Smooth muscle cell (in vitro differentiated cells): ENCODE measurements at regions not wholly inside any gene's neighbourhood (a gene's known extent, or its start where the extent isn't known, plus 50 kb on each side); places are given as distances from the start of the nearest gene placed in this dataset.

ENCODE experiments used
- DNase-seq: peaks from one replicate; lab custom pipeline; 2025; ENCODE audit not compliant: unreplicated experiment; lab: John Stamatoyannopoulos, UW
- H2AFZ ChIP-seq: fragments of 200-600 bp; sonication (generic); 2 replicates; pipeline ENCODE4 v1.6.0; 2016; ENCODE audit warnings: antibody characterized with exemption, low read depth, mild to moderate bottlenecking
- H3F3A ChIP-seq: fragments of 200-600 bp; sonication (generic); 2 replicates; pipeline ENCODE4 v1.6.0; 2017; ENCODE audit warnings: antibody characterized with exemption, low read depth
- H3K27ac ChIP-seq: fragments of 200-600 bp; sonication (generic); 2 replicates; pipeline ENCODE4 v1.5.1; 2016; ENCODE audit warnings: low read depth, mild to moderate bottlenecking
- H3K27me3 ChIP-seq: fragments of 200-600 bp; sonication (generic); 2 replicates; pipeline ENCODE4 v1.6.1; 2016; ENCODE audit warnings: low read depth, mild to moderate bottlenecking
- H3K36me3 ChIP-seq: fragments of 200-600 bp; sonication (generic); 2 replicates; pipeline ENCODE4 v1.5.1; 2016; ENCODE audit warnings: low read depth
- H3K4me1 ChIP-seq: fragments of 200-600 bp; sonication (generic); 2 replicates; pipeline ENCODE4 v1.5.1; 2016; ENCODE audit warnings: low read depth
- H3K4me2 ChIP-seq: fragments of 200-600 bp; sonication (generic); 2 replicates; pipeline ENCODE4 v1.6.0; 2016; ENCODE audit warnings: mild to moderate bottlenecking
- H3K4me3 ChIP-seq: fragments of 200-600 bp; sonication (generic); 2 replicates; pipeline ENCODE4 v1.5.1; 2016; ENCODE audit warnings: mild to moderate bottlenecking
- H3K79me2 ChIP-seq: fragments of 200-600 bp; sonication (generic); 2 replicates; pipeline ENCODE4 v1.6.0; 2016; ENCODE audit warnings: low read depth, mild to moderate bottlenecking
- H3K9ac ChIP-seq: fragments of 200-600 bp; sonication (generic); 2 replicates; pipeline ENCODE4 v1.6.0; 2016; ENCODE audit warnings: low read depth
- H3K9me3 ChIP-seq: fragments of 200-600 bp; sonication (generic); replicated peaks from 2 replicates; pipeline ENCODE4 v1.5.1; 2016; ENCODE audit warnings: low read depth
- H4K20me1 ChIP-seq: fragments of 200-600 bp; sonication (generic); 2 replicates; pipeline ENCODE4 v1.6.0; 2016; ENCODE audit warnings: low read depth
- CTCF ChIP-seq: fragments of 200-600 bp; sonication (generic); IDR thresholded peaks from 2 replicates; pipeline ENCODE4 v1.5.1; 2017; ENCODE audit warnings: borderline replicate concordance, mild to moderate bottlenecking, antibody characterized with exemption; ENCODE audit not compliant: insufficient read depth, poor library complexity, severe bottlenecking
- WGBS: methylation state at CpG from one replicate; pipeline ENCODE4 v1.1.7; 2016; ENCODE audit warnings: low lambda C conversion rate; 5-methylcytosine and 5-hydroxymethylcytosine counted together

- Histone ChIP-seq H3K79me2 (no peaks in the 10 kb centered on the region), H3K4me3 (no peak overlapping the region), H2AFZ (no peak overlapping the region), H3K9me3 (no peaks in the 10 kb centered on the region), H4K20me1 (no peaks in the 10 kb centered on the region), H3F3A (no peaks in the 10 kb centered on the region), H3K4me1 (peaks cover 8% of the 10 kb centered on the region), H3K36me3 (no peaks in the 10 kb centered on the region), H3K27me3 (no peaks in the 10 kb centered on the region), H3K4me2 (no peak overlapping the region), H3K27ac (no peak overlapping the region), H3K9ac (no peak overlapping the region)
- 82% methylated on average over 14 of the region's 14 CpGs for WGBS
- no peak for DNase-seq
- no peak for TF ChIP-seq CTCF
Observed at GRCh38 chr2:42850016-42850805, 57.8 kb upstream of the HAAO start.

DNA sequence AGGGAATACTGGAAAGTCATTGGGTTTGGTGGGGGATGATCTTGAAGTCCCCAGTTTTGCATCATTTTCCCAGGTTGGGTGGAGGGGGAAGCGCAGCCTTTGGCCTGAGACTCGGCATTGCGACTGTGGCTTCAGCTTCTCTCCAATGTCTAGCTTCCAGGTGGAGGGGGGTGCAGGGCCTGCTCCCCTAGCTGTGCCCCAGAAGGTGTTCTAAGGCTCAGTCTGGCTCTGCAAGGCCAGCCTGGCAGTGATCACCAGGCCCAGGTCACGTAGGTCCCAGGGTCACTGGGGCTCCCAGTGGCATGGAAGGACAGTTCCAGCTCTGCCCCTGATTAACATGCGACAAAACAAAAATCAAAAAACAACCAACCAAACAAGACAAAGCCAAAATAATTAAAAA lies 56.9 kb upstream of the HAAO start:
- H3K4me2 ChIP-seq, result no peak overlapping the region
- H3K9me3 ChIP-seq, result no peaks in the 10 kb centered on the region
- no peak for TF ChIP-seq CTCF
- H2AFZ ChIP-seq, result no peak overlapping the region
- no peak for DNase-seq
- no peak overlapping the region for H3K9ac ChIP-seq
- no peak overlapping the region for H3K4me3 ChIP-seq
- no peaks in the 10 kb centered on the region for H3K27me3 ChIP-seq
- H3K27ac ChIP-seq, result no peak overlapping the region
- no peaks in the 10 kb centered on the region for H3F3A ChIP-seq
- H3K4me1 ChIP-seq, result peaks cover 7% of the 10 kb centered on the region
- no peaks in the 10 kb centered on the region for H4K20me1 ChIP-seq
- H3K36me3 ChIP-seq, result no peaks in the 10 kb centered on the region
- WGBS, result 97% methylated on average over 5 of the region's 5 CpGs
- H3K79me2 ChIP-seq, result no peaks in the 10 kb centered on the region

DNA sequence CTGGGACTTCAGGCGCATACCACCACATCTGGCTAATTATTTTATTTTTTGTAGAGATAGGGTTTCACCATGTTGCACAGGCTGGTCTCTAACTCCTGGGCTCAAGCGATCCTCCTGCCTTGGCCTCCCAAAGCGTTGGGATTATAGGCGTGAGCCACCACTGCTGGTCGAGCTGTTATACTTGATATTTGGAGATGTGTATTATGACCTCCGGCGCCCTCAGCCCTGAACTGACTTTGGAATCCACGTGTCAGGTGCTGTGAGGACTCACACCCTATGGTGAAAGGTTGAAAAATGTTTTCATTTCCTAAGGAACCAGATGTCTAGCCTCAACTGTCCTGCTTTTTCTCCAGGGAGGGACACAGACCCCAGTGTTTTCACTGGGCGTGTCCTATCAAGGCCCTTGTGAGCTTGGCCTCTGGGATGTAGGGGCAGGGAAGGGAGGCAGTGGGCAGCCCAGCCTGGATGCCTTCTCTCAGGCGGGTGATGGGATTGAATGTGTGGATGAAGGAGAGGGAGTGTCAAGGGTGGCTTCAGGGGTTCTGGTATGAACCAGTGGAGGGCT lies 56.4 kb upstream of the HAAO start:
- WGBS, result 94% methylated on average over 10 of the region's 10 CpGs
- no peaks in the 10 kb centered on the region for H3K79me2 ChIP-seq
- H3K4me3 ChIP-seq, result no peak overlapping the region
- H3F3A ChIP-seq, result no peaks in the 10 kb centered on the region
- H3K9ac ChIP-seq, result no peak overlapping the region
- peaks cover 11% of the 10 kb centered on the region for H3K4me1 ChIP-seq
- no peak overlapping the region for H2AFZ ChIP-seq
- H4K20me1 ChIP-seq, result no peaks in the 10 kb centered on the region
- H3K9me3 ChIP-seq, result no peaks in the 10 kb centered on the region
- H3K27me3 ChIP-seq, result no peaks in the 10 kb centered on the region
- H3K36me3 ChIP-seq, result no peaks in the 10 kb centered on the region
- H3K4me2 ChIP-seq, result no peak overlapping the region
- no peak for TF ChIP-seq CTCF
- DNase-seq, result no peak
- H3K27ac ChIP-seq, result no peak overlapping the region

- H3F3A ChIP-seq, result no peaks in the 10 kb centered on the region
- DNase-seq, result no peak
- H3K4me1 ChIP-seq, result peaks cover 13% of the 10 kb centered on the region
Observed at GRCh38 chr2:42848265-42848664, 55.9 kb upstream of the HAAO start.

More at GRCh38 chr2:42848265-42848664, 55.9 kb upstream of the HAAO start:
- no peaks in the 10 kb centered on the region for H3K79me2 ChIP-seq
- H3K27me3 ChIP-seq, result no peaks in the 10 kb centered on the region
- H4K20me1 ChIP-seq, result no peaks in the 10 kb centered on the region
- WGBS, result 97% methylated on average over 1 of the region's 1 CpG
- no peaks in the 10 kb centered on the region for H3K9me3 ChIP-seq
- no peak overlapping the region for H2AFZ ChIP-seq
- no peak overlapping the region for H3K9ac ChIP-seq
- H3K4me3 ChIP-seq, result no peak overlapping the region
- H3K27ac ChIP-seq, result no peak overlapping the region
- no peaks in the 10 kb centered on the region for H3K36me3 ChIP-seq
- TF ChIP-seq CTCF, result no peak
- no peak overlapping the region for H3K4me2 ChIP-seq
